Astrocyte (in vitro differentiated cells and primary cell): ENCODE measurements at regions not wholly inside any gene's neighbourhood (a gene's known extent, or its start where the extent isn't known, plus 50 kb on each side); places are given as distances from the start of the nearest gene placed in this dataset.

Experiments
- DNase-seq: peaks from one replicate; pipeline ENCODE4 v3.0.0-alpha.2; 2010; ENCODE audit warnings: low read depth
- FAIRE-seq: peaks from 2 replicates; lab custom pipeline; 2011; peaks lifted over from hg19 to GRCh38; lab: Jason Lieb, UNC
- H2AFZ ChIP-seq: 2 replicates; pipeline ENCODE4 v1.6.0; 2012; ENCODE audit warnings: low read depth, low read length, inconsistent platforms
- H3K27ac ChIP-seq: 2 replicates; pipeline ENCODE4 v1.5.1; 2011; ENCODE audit warnings: low read depth, low read length, inconsistent platforms
- H3K27me3 ChIP-seq: 2 replicates; pipeline ENCODE4 v1.6.0; 2011; ENCODE audit warnings: low read length, inconsistent platforms; ENCODE audit not compliant: insufficient read depth
- H3K36me3 ChIP-seq: 2 replicates; pipeline ENCODE4 v1.5.1; 2011; ENCODE audit warnings: low read length, inconsistent platforms; ENCODE audit not compliant: insufficient read depth
- H3K4me1 ChIP-seq: 2 replicates; pipeline ENCODE4 v1.5.1; 2011; ENCODE audit warnings: low read length, inconsistent platforms; ENCODE audit not compliant: insufficient read depth
- H3K4me2 ChIP-seq: 2 replicates; pipeline ENCODE4 v1.6.0; 2012; ENCODE audit warnings: low read length, inconsistent platforms
- H3K4me3 ChIP-seq: 2 replicates; pipeline ENCODE4 v1.5.1; 2011; ENCODE audit warnings: low read depth, mild to moderate bottlenecking, low read length, inconsistent platforms; ENCODE audit not compliant: insufficient read depth
- H3K79me2 ChIP-seq: 2 replicates; pipeline ENCODE4 v1.6.0; 2012; ENCODE audit warnings: mild to moderate bottlenecking, low read length, inconsistent platforms; ENCODE audit not compliant: insufficient read depth
- H3K9ac ChIP-seq: 2 replicates; pipeline ENCODE4 v1.6.0; 2012; ENCODE audit warnings: mild to moderate bottlenecking, low read length, inconsistent platforms
- H3K9me3 ChIP-seq: 2 replicates; pipeline ENCODE4 v1.5.1; 2012; ENCODE audit warnings: low read depth, mild to moderate bottlenecking, low read length, inconsistent platforms; ENCODE audit not compliant: insufficient read depth
- H4K20me1 ChIP-seq: 2 replicates; pipeline ENCODE4 v1.6.0; 2012; ENCODE audit warnings: low read length, inconsistent platforms; ENCODE audit not compliant: insufficient read depth
- H3K27ac Mint-ChIP-seq: one replicate; pipeline ENCODE4 v1.8.0; 2021; ENCODE audit warnings: mild to moderate bottlenecking, mixed read lengths; ENCODE audit not compliant: unreplicated experiment
- H3K27me3 Mint-ChIP-seq: one replicate; pipeline ENCODE4 v1.8.0; 2021; ENCODE audit warnings: low read depth, mixed read lengths; ENCODE audit not compliant: unreplicated experiment
- H3K36me3 Mint-ChIP-seq: one replicate; pipeline ENCODE4 v1.8.0; 2021; ENCODE audit warnings: low read depth, mixed read lengths; ENCODE audit not compliant: unreplicated experiment
- H3K4me1 Mint-ChIP-seq: one replicate; pipeline ENCODE4 v1.8.0; 2021; ENCODE audit warnings: low read depth, mixed read lengths; ENCODE audit not compliant: unreplicated experiment
- H3K4me3 Mint-ChIP-seq: one replicate; pipeline ENCODE4 v1.8.0; 2021; ENCODE audit warnings: mild to moderate bottlenecking, moderate library complexity, mixed read lengths; ENCODE audit not compliant: unreplicated experiment
- H3K9me3 Mint-ChIP-seq: one replicate; pipeline ENCODE4 v1.8.0; 2021; ENCODE audit warnings: mild to moderate bottlenecking, mixed read lengths; ENCODE audit not compliant: unreplicated experiment
- CTCF ChIP-seq: IDR thresholded peaks from 2 replicates; pipeline ENCODE4 v1.5.1; 2011; ENCODE audit warnings: low read depth, mild to moderate bottlenecking, inconsistent platforms, low read length, moderate library complexity; ENCODE audit not compliant: insufficient read depth
- EZH2 ChIP-seq: IDR thresholded peaks from 2 replicates; pipeline ENCODE4 v1.6.1; 2012; ENCODE audit warnings: mild to moderate bottlenecking, low read length, inconsistent platforms; ENCODE audit not compliant: insufficient read depth

- FAIRE-seq: no peak
- no peak overlapping the region for H3K27ac ChIP-seq
- H3K4me1 ChIP-seq: no peaks in the 10 kb centered on the region
- H3K36me3 Mint-ChIP-seq: no peaks in the 10 kb centered on the region
- H3K4me3 Mint-ChIP-seq: no peak overlapping the region
- TF ChIP-seq CTCF (no peak), EZH2 (no peak)
- no peaks in the 10 kb centered on the region for H3K27me3 ChIP-seq
- H3K79me2 ChIP-seq: no peaks in the 10 kb centered on the region
- H3K9me3 ChIP-seq: peaks cover 8% of the 10 kb centered on the region
- H3K27me3 Mint-ChIP-seq: no peaks in the 10 kb centered on the region
- DNase-seq: no peak
- H3K9ac ChIP-seq: no peak overlapping the region
- no peaks in the 10 kb centered on the region for H4K20me1 ChIP-seq
- no peaks in the 10 kb centered on the region for H3K4me1 Mint-ChIP-seq
- H3K4me2 ChIP-seq: no peak overlapping the region
- no peaks in the 10 kb centered on the region for H3K36me3 ChIP-seq
- no peak overlapping the region for H2AFZ ChIP-seq
- no peak overlapping the region for H3K4me3 ChIP-seq
- no peak overlapping the region for H3K27ac Mint-ChIP-seq
- H3K9me3 Mint-ChIP-seq: peaks cover 3% of the 10 kb centered on the region
Measured at GRCh38 chr16:62583414-62583813, 547.2 kb upstream of the CDH8 start.

GRCh38 chr16:62573466-62573865 is 537.2 kb upstream of the CDH8 start:
- TF ChIP-seq CTCF (no peak), EZH2 (no peak)
- Histone ChIP-seq H3K27me3 (no peaks in the 10 kb centered on the region), H3K4me1 (no peaks in the 10 kb centered on the region), H3K36me3 (no peaks in the 10 kb centered on the region), H3K4me2 (no peak overlapping the region), H3K9ac (no peak overlapping the region), H4K20me1 (no peaks in the 10 kb centered on the region), H2AFZ (no peak overlapping the region), H3K27ac (no peak overlapping the region), H3K9me3 (no peaks in the 10 kb centered on the region), H3K4me3 (no peak overlapping the region), H3K79me2 (no peaks in the 10 kb centered on the region)
- FAIRE-seq: no peak
- Mint-ChIP-seq H3K36me3 (no peaks in the 10 kb centered on the region), H3K27ac (no peak overlapping the region), H3K9me3 (no peaks in the 10 kb centered on the region), H3K4me1 (no peaks in the 10 kb centered on the region), H3K27me3 (no peaks in the 10 kb centered on the region), H3K4me3 (no peak overlapping the region)
- DNase-seq: no peak

GRCh38 chr16:62568926-62569325 is 532.7 kb upstream of the CDH8 start:
- Mint-ChIP-seq H3K27me3 (no peaks in the 10 kb centered on the region), H3K27ac (no peak overlapping the region)

More at GRCh38 chr16:62568926-62569325, 532.7 kb upstream of the CDH8 start:
- no peaks in the 10 kb centered on the region for H4K20me1 ChIP-seq
- no peaks in the 10 kb centered on the region for H3K36me3 Mint-ChIP-seq
- H3K4me2 ChIP-seq: no peak overlapping the region
- no peak overlapping the region for H2AFZ ChIP-seq
- H3K4me1 Mint-ChIP-seq: no peaks in the 10 kb centered on the region
- TF ChIP-seq CTCF (no peak), EZH2 (no peak)
- H3K4me1 ChIP-seq: no peaks in the 10 kb centered on the region
- DNase-seq (no peak), FAIRE-seq (no peak)
- H3K4me3 ChIP-seq: no peak overlapping the region
- no peaks in the 10 kb centered on the region for H3K79me2 ChIP-seq
- no peak overlapping the region for H3K4me3 Mint-ChIP-seq
- H3K27ac ChIP-seq: no peak overlapping the region
- H3K27me3 ChIP-seq: no peaks in the 10 kb centered on the region
- no peaks in the 10 kb centered on the region for H3K9me3 Mint-ChIP-seq
- no peaks in the 10 kb centered on the region for H3K36me3 ChIP-seq
- no peaks in the 10 kb centered on the region for H3K9me3 ChIP-seq
- H3K9ac ChIP-seq: no peak overlapping the region
